MM.1S (cell line): ENCODE measurements at regions not wholly inside any gene's neighbourhood (a gene's known extent, or its start where the extent isn't known, plus 50 kb on each side); places are given as distances from the start of the nearest gene placed in this dataset.
"Not testable (repeated sequence)": the region's sequence is repeated elsewhere in the genome, so short reads cannot be mapped to it uniquely, and the experiment has no call there.

Experiments
- DNase-seq: peaks from one replicate; pipeline ENCODE4 v3.0.0-alpha.2; 2015
- H2AFZ ChIP-seq: fragments of 300-600 bp; sonication (generic); 2 replicates; pipeline ENCODE4 v1.6.0; 2016; ENCODE audit warnings: antibody characterized with exemption, low read length
- H3F3A ChIP-seq: fragments of 300-600 bp; sonication (generic); 2 replicates; pipeline ENCODE4 v1.6.1; 2016; ENCODE audit warnings: mild to moderate bottlenecking, antibody characterized with exemption, low read length, moderate library complexity, mixed read lengths; ENCODE audit not compliant: insufficient read depth
- H3K27ac ChIP-seq: fragments of 300-600 bp; sonication (generic); 2 replicates; pipeline ENCODE4 v1.5.1; 2016; ENCODE audit warnings: mild to moderate bottlenecking, low read length
- H3K27me3 ChIP-seq: fragments of 300-600 bp; sonication (generic); replicated peaks from 2 replicates; pipeline ENCODE4 v1.6.0; 2016; ENCODE audit warnings: low read length; ENCODE audit not compliant: insufficient read depth
- H3K36me3 ChIP-seq: fragments of 300-600 bp; sonication (generic); replicated peaks from 2 replicates; pipeline ENCODE4 v1.6.1; 2016; ENCODE audit warnings: mild to moderate bottlenecking, low read length, mixed read lengths; ENCODE audit not compliant: insufficient read depth
- H3K4me1 ChIP-seq: fragments of 300-600 bp; sonication (generic); 2 replicates; pipeline ENCODE4 v1.6.1; 2016; ENCODE audit warnings: low read length, mixed read lengths
- H3K4me2 ChIP-seq: fragments of 300-600 bp; sonication (generic); 2 replicates; pipeline ENCODE4 v1.6.0; 2016; ENCODE audit warnings: low read depth, low read length
- H3K4me3 ChIP-seq: fragments of 300-600 bp; sonication (generic); 2 replicates; pipeline ENCODE4 v1.5.1; 2016; ENCODE audit warnings: low read length, mixed read lengths
- H3K79me2 ChIP-seq: fragments of 300-600 bp; sonication (generic); 2 replicates; pipeline ENCODE4 v1.6.1; 2016; ENCODE audit warnings: mixed run types, low read length, mixed read lengths
- H3K9ac ChIP-seq: fragments of 300-600 bp; sonication (generic); 2 replicates; pipeline ENCODE4 v1.6.1; 2016; ENCODE audit warnings: low read length, mixed read lengths
- H3K9me2 ChIP-seq: fragments of 300-600 bp; sonication (generic); replicated peaks from 2 replicates; pipeline ENCODE4 v1.6.1; 2016; ENCODE audit warnings: mild to moderate bottlenecking, low read length, mixed read lengths; ENCODE audit not compliant: insufficient read depth
- H3K9me3 ChIP-seq: fragments of 300-600 bp; sonication (generic); replicated peaks from 2 replicates; pipeline ENCODE4 v1.6.1; 2016; ENCODE audit warnings: mild to moderate bottlenecking, low read length, mixed read lengths; ENCODE audit not compliant: insufficient read depth
- H4K20me1 ChIP-seq: fragments of 300-600 bp; sonication (generic); 2 replicates; pipeline ENCODE4 v1.6.1; 2016; ENCODE audit warnings: mild to moderate bottlenecking, low read length, moderate library complexity, mixed read lengths; ENCODE audit not compliant: insufficient read depth
- EZH2 ChIP-seq: fragments of 300-600 bp; sonication (generic); optimal IDR thresholded peaks from 2 replicates; pipeline ENCODE3; 2017; ENCODE audit warnings: low read depth, mild to moderate bottlenecking, antibody characterized with exemption, low read length, mixed read lengths
- EZH2phosphoT487 ChIP-seq: fragments of 300-600 bp; sonication (generic); IDR thresholded peaks from 2 replicates; pipeline ENCODE4 v1.6.1; 2018; ENCODE audit warnings: antibody characterized with exemption, low read length
- TF ChIP-seq, protein P1 (sequence below): fragments of 300-600 bp; sonication (generic); IDR thresholded peaks from 2 replicates; pipeline ENCODE4 v1.5.1; 2016; ENCODE audit warnings: antibody characterized with exemption, low read length, mixed read lengths

GRCh38 chr20:36082315-36082915 lies 72.1 kb upstream of the EPB41L1 start:
- no peak overlapping the region for H2AFZ ChIP-seq
- TF ChIP-seq EZH2phosphoT487, result no peak
- TF ChIP-seq, protein P1, sequence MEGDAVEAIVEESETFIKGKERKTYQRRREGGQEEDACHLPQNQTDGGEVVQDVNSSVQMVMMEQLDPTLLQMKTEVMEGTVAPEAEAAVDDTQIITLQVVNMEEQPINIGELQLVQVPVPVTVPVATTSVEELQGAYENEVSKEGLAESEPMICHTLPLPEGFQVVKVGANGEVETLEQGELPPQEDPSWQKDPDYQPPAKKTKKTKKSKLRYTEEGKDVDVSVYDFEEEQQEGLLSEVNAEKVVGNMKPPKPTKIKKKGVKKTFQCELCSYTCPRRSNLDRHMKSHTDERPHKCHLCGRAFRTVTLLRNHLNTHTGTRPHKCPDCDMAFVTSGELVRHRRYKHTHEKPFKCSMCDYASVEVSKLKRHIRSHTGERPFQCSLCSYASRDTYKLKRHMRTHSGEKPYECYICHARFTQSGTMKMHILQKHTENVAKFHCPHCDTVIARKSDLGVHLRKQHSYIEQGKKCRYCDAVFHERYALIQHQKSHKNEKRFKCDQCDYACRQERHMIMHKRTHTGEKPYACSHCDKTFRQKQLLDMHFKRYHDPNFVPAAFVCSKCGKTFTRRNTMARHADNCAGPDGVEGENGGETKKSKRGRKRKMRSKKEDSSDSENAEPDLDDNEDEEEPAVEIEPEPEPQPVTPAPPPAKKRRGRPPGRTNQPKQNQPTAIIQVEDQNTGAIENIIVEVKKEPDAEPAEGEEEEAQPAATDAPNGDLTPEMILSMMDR, result no peak
- no peak for TF ChIP-seq EZH2
- no peaks in the 10 kb centered on the region for H4K20me1 ChIP-seq
- H3K4me2 ChIP-seq, result no peak overlapping the region
- H3K27me3 ChIP-seq, result no peaks in the 10 kb centered on the region
- no peaks in the 10 kb centered on the region for H3K9me3 ChIP-seq
- no peak overlapping the region for H3K9ac ChIP-seq
- H3K79me2 ChIP-seq, result no peaks in the 10 kb centered on the region
- H3K4me1 ChIP-seq, result peaks cover 24% of the 10 kb centered on the region
- no peaks in the 10 kb centered on the region for H3K9me2 ChIP-seq
- no peaks in the 10 kb centered on the region for H3K36me3 ChIP-seq
- H3K4me3 ChIP-seq, result no peak overlapping the region
- DNase-seq, result no peak
- no peaks in the 10 kb centered on the region for H3F3A ChIP-seq
- no peak overlapping the region for H3K27ac ChIP-seq

GRCh38 chr20:36083200-36083599 lies 71.3 kb upstream of the EPB41L1 start:
- DNase-seq, H3F3A ChIP-seq, H4K20me1 ChIP-seq, H3K4me2 ChIP-seq, H3K36me3 ChIP-seq, H3K27ac ChIP-seq, H3K9ac ChIP-seq, H2AFZ ChIP-seq, H3K4me3 ChIP-seq, H3K27me3 ChIP-seq, H3K9me3 ChIP-seq, H3K9me2 ChIP-seq, H3K79me2 ChIP-seq: not testable (repeated sequence)
- H3K4me1 ChIP-seq, result peaks cover 24% of the 10 kb centered on the region

- TF ChIP-seq EZH2phosphoT487 (no peak), EZH2 (no peak)
- TF ChIP-seq, protein P1, result no peak
- H3K4me3 ChIP-seq, result no peak overlapping the region
- H3K79me2 ChIP-seq, result no peaks in the 10 kb centered on the region
- H3K9me3 ChIP-seq, result no peaks in the 10 kb centered on the region
- no peaks in the 10 kb centered on the region for H3K27me3 ChIP-seq
- no peak overlapping the region for H2AFZ ChIP-seq
- H4K20me1 ChIP-seq, result no peaks in the 10 kb centered on the region
- H3K4me2 ChIP-seq, result no peak overlapping the region
- no peak for DNase-seq
- no peak overlapping the region for H3K9ac ChIP-seq
- no peak overlapping the region for H3K27ac ChIP-seq
- no peaks in the 10 kb centered on the region for H3K36me3 ChIP-seq
- no peaks in the 10 kb centered on the region for H3K9me2 ChIP-seq
- H3K4me1 ChIP-seq, result peaks cover 24% of the 10 kb centered on the region
- H3F3A ChIP-seq, result no peaks in the 10 kb centered on the region
Measured at GRCh38 chr20:36084356-36084755, 70.2 kb upstream of the EPB41L1 start.

- Histone ChIP-seq H2AFZ (0 out of 2 replicates have a peak overlapping the region, but pooled peaks have one; percentile 0), H3F3A (peaks cover 3% of the 10 kb centered on the region), H4K20me1 (no peaks in the 10 kb centered on the region), H3K9me3 (no peaks in the 10 kb centered on the region), H3K27ac (no peak overlapping the region), H3K27me3 (no peaks in the 10 kb centered on the region), H3K4me2 (no peak overlapping the region), H3K79me2 (no peaks in the 10 kb centered on the region), H3K4me1 (peaks cover 30% of the 10 kb centered on the region), H3K4me3 (no peak overlapping the region), H3K9me2 (no peaks in the 10 kb centered on the region), H3K9ac (no peak overlapping the region), H3K36me3 (no peaks in the 10 kb centered on the region)
- TF ChIP-seq EZH2 (no peak), EZH2phosphoT487 (no peak)
- TF ChIP-seq, protein P1, result no peak
- no peak for DNase-seq
Measured at GRCh38 chr20:36084897-36085613, 69.5 kb upstream of the EPB41L1 start.
